GM23338 (cell line): ENCODE measurements at regions not wholly inside any gene's neighbourhood (a gene's known extent, or its start where the extent isn't known, plus 50 kb on each side); places are given as distances from the start of the nearest gene placed in this dataset.

ENCODE experiments used
- ATAC-seq: fragments of 200-7000 bp; cut with Tn5 transposase; 3 replicates; pipeline ENCODE4 v1.9.1; 2020
- DNase-seq: peaks from one replicate; pipeline ENCODE4 v3.0.0-alpha.2; 2015; ENCODE audit warnings: low spot score
- H2AFZ ChIP-seq: fragments of 200-600 bp; sonication (generic); 2 replicates; pipeline ENCODE4 v1.8.0; 2016; ENCODE audit warnings: antibody characterized with exemption, mild to moderate bottlenecking, moderate library complexity
- H3F3A ChIP-seq: fragments of 200-600 bp; sonication (generic); replicated peaks from 2 replicates; pipeline ENCODE4 v1.8.0; 2017; ENCODE audit warnings: antibody characterized with exemption, mixed run types, low read depth
- H3K27ac ChIP-seq: fragments of 200-600 bp; sonication (generic); 2 replicates; pipeline ENCODE4 v1.6.1; 2016; ENCODE audit warnings: low read depth
- H3K27me3 ChIP-seq: fragments of 200-600 bp; sonication (generic); 2 replicates; pipeline ENCODE4 v1.8.0; 2016; ENCODE audit warnings: mild to moderate bottlenecking, mixed run types, moderate library complexity; ENCODE audit not compliant: insufficient read depth
- H3K36me3 ChIP-seq: fragments of 200-600 bp; sonication (generic); 2 replicates; pipeline ENCODE4 v1.8.0; 2016; ENCODE audit warnings: mild to moderate bottlenecking; ENCODE audit not compliant: insufficient read depth
- H3K4me1 ChIP-seq: fragments of 200-600 bp; sonication (generic); 2 replicates; pipeline ENCODE4 v1.8.0; 2016; ENCODE audit warnings: mild to moderate bottlenecking, moderate library complexity; ENCODE audit not compliant: insufficient read depth
- H3K4me2 ChIP-seq: fragments of 200-600 bp; sonication (generic); 2 replicates; pipeline ENCODE4 v1.7.1; 2017; ENCODE audit warnings: mixed run types
- H3K4me3 ChIP-seq: fragments of 200-600 bp; sonication (generic); 2 replicates; pipeline ENCODE4 v1.6.1; 2016; ENCODE audit warnings: mixed run types
- H3K79me2 ChIP-seq: fragments of 200-600 bp; sonication (generic); replicated peaks from 2 replicates; pipeline ENCODE4 v1.8.0; 2017; ENCODE audit warnings: mild to moderate bottlenecking; ENCODE audit not compliant: insufficient read depth
- H3K9me2 ChIP-seq: fragments of 200-600 bp; sonication (generic); 2 replicates; pipeline ENCODE4 v1.8.0; 2017; ENCODE audit not compliant: insufficient read depth
- H4K20me1 ChIP-seq: fragments of 200-600 bp; sonication (generic); replicated peaks from 2 replicates; pipeline ENCODE4 v1.8.0; 2017; ENCODE audit warnings: mild to moderate bottlenecking; ENCODE audit not compliant: insufficient read depth
- H3K27ac Mint-ChIP-seq: 2 replicates; pipeline ENCODE4 v1.8.0; 2020; ENCODE audit warnings: inconsistent platforms, mild to moderate bottlenecking, moderate library complexity, mixed read lengths
- H3K27me3 Mint-ChIP-seq: 3 replicates; pipeline ENCODE4 v1.8.0; 2022; ENCODE audit warnings: low read depth, mild to moderate bottlenecking, moderate library complexity, mixed read lengths, inconsistent platforms; ENCODE audit not compliant: insufficient read depth, poor library complexity
- H3K36me3 Mint-ChIP-seq: 3 replicates; pipeline ENCODE4 v1.8.0; 2021; ENCODE audit warnings: low read depth, mild to moderate bottlenecking, inconsistent platforms, moderate library complexity, mixed read lengths
- H3K4me1 Mint-ChIP-seq: 3 replicates; pipeline ENCODE4 v1.8.0; 2020; ENCODE audit warnings: mild to moderate bottlenecking, inconsistent platforms, mixed read lengths
- H3K4me3 Mint-ChIP-seq: 3 replicates; pipeline ENCODE4 v1.8.0; 2021; ENCODE audit warnings: moderate library complexity, mild to moderate bottlenecking, inconsistent platforms, mixed read lengths
- H3K9me3 Mint-ChIP-seq: 3 replicates; pipeline ENCODE4 v1.8.0; 2020; ENCODE audit warnings: moderate library complexity, mild to moderate bottlenecking, inconsistent platforms, mixed read lengths
- CREB1 ChIP-seq: fragments of 250-450 bp; sonication (Bioruptor Pico); IDR thresholded peaks from 2 replicates; pipeline ENCODE4 v1.5.0; 2020; ENCODE audit warnings: low read depth, mild to moderate bottlenecking, moderate library complexity
- EZH2 ChIP-seq: fragments of 200-600 bp; sonication (generic); IDR thresholded peaks from one replicate; pipeline ENCODE4 v1.8.0; 2017; ENCODE audit warnings: antibody characterized with exemption, mild to moderate bottlenecking, low read depth; ENCODE audit not compliant: unreplicated experiment
- JUNB ChIP-seq: IDR thresholded peaks from one replicate; pipeline ENCODE4 v1.6.1; 2016; ENCODE audit warnings: antibody characterized with exemption; ENCODE audit not compliant: unreplicated experiment
- POLR2AphosphoS5 ChIP-seq: IDR thresholded peaks from 2 replicates; pipeline ENCODE4 v1.6.1; 2016; ENCODE audit warnings: antibody characterized with exemption, low read depth
- ZNF114 ChIP-seq: fragments of 250-450 bp; sonication (Bioruptor Pico); IDR thresholded peaks from 2 replicates; pipeline ENCODE4 v1.5.0; 2020; ENCODE audit warnings: mild to moderate bottlenecking, moderate library complexity
- ZNF331 ChIP-seq: fragments of 250-450 bp; sonication (Bioruptor Pico); IDR thresholded peaks from 2 replicates; pipeline ENCODE4 v1.5.0; 2020; ENCODE audit warnings: low read depth, mild to moderate bottlenecking, moderate library complexity
- TF ChIP-seq, protein P1 (sequence below): IDR thresholded peaks from 2 replicates; pipeline ENCODE4 v1.6.1; 2016; ENCODE audit warnings: antibody characterized with exemption
- TF ChIP-seq, protein P2 (sequence below), 2 experiments: fragments of 200-600 bp in 1 of 2; sonication (generic) in 1 of 2; conservative IDR thresholded peaks; 2 replicates each; pipeline versions ENCODE4 v1.5.1 to v1.6.1; 2016 to 2017; ENCODE audit warnings: antibody characterized with exemption in 2 of 2, low read depth in 2 of 2, mild to moderate bottlenecking in 2 of 2, moderate library complexity in 1 of 2
- TF ChIP-seq, protein P3 (sequence below): IDR thresholded peaks from one replicate; pipeline ENCODE4 v1.6.1; 2018; ENCODE audit warnings: antibody characterized with exemption; ENCODE audit not compliant: unreplicated experiment

DNA sequence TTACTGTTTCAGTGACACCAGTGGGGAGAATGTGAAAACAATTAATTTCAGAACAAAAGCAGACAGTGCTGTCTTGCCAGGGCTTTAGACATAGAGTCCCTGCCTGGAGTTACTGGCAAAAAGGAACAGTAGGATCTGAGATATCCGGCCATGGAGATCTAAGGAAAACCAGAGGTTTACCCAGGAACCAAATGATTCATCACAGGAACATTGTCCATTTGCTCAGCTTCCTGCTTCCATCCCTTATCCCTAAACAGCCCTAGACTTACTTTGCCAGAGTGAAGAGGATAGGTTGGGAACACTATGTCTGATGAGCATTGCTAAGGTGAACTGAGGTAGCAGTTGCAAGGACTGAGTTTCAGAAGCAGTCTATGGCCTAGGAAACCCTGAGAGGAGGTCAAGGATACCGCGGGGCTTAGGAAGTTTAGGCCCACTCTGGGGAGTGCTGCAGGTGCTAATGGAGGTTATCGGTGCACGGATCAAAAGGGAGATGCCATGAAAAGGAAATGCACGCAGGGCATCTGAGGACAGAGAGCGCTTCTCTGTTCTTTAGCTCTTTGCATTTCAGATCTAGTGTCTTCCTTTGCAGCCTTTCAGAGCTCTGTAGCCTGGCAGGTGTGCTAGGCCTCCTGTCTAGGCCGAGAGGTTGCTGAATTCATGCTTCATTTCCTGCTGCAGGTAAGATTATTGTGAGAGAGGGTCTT lies 223.9 kb downstream of the CDCA7 start (continued):
- TF ChIP-seq ZNF114 (no peak), EZH2 (no peak), JUNB (no peak), POLR2AphosphoS5 (no peak), CREB1 (CRISPR knock-in tag) (no peak)
- TF ChIP-seq, protein P1, sequence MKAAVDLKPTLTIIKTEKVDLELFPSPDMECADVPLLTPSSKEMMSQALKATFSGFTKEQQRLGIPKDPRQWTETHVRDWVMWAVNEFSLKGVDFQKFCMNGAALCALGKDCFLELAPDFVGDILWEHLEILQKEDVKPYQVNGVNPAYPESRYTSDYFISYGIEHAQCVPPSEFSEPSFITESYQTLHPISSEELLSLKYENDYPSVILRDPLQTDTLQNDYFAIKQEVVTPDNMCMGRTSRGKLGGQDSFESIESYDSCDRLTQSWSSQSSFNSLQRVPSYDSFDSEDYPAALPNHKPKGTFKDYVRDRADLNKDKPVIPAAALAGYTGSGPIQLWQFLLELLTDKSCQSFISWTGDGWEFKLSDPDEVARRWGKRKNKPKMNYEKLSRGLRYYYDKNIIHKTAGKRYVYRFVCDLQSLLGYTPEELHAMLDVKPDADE = no peak
- TF ChIP-seq, protein P2, sequence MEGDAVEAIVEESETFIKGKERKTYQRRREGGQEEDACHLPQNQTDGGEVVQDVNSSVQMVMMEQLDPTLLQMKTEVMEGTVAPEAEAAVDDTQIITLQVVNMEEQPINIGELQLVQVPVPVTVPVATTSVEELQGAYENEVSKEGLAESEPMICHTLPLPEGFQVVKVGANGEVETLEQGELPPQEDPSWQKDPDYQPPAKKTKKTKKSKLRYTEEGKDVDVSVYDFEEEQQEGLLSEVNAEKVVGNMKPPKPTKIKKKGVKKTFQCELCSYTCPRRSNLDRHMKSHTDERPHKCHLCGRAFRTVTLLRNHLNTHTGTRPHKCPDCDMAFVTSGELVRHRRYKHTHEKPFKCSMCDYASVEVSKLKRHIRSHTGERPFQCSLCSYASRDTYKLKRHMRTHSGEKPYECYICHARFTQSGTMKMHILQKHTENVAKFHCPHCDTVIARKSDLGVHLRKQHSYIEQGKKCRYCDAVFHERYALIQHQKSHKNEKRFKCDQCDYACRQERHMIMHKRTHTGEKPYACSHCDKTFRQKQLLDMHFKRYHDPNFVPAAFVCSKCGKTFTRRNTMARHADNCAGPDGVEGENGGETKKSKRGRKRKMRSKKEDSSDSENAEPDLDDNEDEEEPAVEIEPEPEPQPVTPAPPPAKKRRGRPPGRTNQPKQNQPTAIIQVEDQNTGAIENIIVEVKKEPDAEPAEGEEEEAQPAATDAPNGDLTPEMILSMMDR (conservative IDR thresholded peaks at IDR 0.05; ENCODE audit: low read depth in 2 of 2) = no peak
- TF ChIP-seq, protein P3, sequence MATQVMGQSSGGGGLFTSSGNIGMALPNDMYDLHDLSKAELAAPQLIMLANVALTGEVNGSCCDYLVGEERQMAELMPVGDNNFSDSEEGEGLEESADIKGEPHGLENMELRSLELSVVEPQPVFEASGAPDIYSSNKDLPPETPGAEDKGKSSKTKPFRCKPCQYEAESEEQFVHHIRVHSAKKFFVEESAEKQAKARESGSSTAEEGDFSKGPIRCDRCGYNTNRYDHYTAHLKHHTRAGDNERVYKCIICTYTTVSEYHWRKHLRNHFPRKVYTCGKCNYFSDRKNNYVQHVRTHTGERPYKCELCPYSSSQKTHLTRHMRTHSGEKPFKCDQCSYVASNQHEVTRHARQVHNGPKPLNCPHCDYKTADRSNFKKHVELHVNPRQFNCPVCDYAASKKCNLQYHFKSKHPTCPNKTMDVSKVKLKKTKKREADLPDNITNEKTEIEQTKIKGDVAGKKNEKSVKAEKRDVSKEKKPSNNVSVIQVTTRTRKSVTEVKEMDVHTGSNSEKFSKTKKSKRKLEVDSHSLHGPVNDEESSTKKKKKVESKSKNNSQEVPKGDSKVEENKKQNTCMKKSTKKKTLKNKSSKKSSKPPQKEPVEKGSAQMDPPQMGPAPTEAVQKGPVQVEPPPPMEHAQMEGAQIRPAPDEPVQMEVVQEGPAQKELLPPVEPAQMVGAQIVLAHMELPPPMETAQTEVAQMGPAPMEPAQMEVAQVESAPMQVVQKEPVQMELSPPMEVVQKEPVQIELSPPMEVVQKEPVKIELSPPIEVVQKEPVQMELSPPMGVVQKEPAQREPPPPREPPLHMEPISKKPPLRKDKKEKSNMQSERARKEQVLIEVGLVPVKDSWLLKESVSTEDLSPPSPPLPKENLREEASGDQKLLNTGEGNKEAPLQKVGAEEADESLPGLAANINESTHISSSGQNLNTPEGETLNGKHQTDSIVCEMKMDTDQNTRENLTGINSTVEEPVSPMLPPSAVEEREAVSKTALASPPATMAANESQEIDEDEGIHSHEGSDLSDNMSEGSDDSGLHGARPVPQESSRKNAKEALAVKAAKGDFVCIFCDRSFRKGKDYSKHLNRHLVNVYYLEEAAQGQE = no peak

DNA sequence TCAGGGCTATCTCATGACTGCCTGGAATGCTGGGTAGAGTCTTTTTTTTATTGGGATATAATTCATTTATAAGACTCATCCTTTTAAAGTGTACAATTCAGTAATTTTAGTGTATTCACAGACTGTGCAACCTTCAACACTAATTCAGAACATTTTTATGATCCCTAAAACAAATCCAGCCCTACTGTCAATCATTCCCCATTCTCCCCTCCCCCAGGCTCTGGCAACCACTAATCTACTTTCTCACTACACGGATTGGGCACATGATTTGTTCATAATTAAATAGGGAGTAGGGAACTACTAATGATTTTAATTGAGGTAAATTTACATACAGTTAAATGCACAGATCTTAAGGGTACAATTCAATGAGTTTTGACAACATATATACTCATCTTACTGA lies 225.7 kb downstream of the CDCA7 start:
- Mint-ChIP-seq H3K4me3 (no peak overlapping the region), H3K36me3 (no peaks in the 10 kb centered on the region; the same call in 2 of the 3 replicates), H3K27ac (no peak overlapping the region), H3K27me3 (peaks cover 2% of the 10 kb centered on the region), H3K4me1 (peaks cover 9% of the 10 kb centered on the region; the same call in 2 of the 3 replicates), H3K9me3 (peaks cover 5% of the 10 kb centered on the region; the same call in 2 of the 3 replicates)
- H3K27me3 ChIP-seq = no peaks in the 10 kb centered on the region
- H3K4me1 ChIP-seq = no peaks in the 10 kb centered on the region
- no peaks in the 10 kb centered on the region; the same call in 1 of the 2 replicates for H3K79me2 ChIP-seq
- no peaks in the 10 kb centered on the region for H3F3A ChIP-seq
- no peak overlapping the region for H3K4me2 ChIP-seq
- no peak overlapping the region for H3K27ac ChIP-seq
- no peak overlapping the region for H2AFZ ChIP-seq
- no peaks in the 10 kb centered on the region for H4K20me1 ChIP-seq
- DNase-seq = no peak
- H3K4me3 ChIP-seq = no peak overlapping the region
- no peak for ATAC-seq
- H3K36me3 ChIP-seq = no peaks in the 10 kb centered on the region
- peaks cover 12% of the 10 kb centered on the region; the same call in 1 of the 2 replicates for H3K9me2 ChIP-seq
- TF ChIP-seq, protein P2 (conservative IDR thresholded peaks at IDR 0.05; ENCODE audit: low read depth in 2 of 2) = no peak
- no peak for TF ChIP-seq ZNF331 (CRISPR knock-in tag)
